ENCODE measurements at regions not wholly inside any gene's neighbourhood (a gene's known extent, or its start where the extent isn't known, plus 50 kb on each side); places are given as distances from the start of the nearest gene placed in this dataset.

GRCh38 chr12:92503029-92503931, 199.5 kb upstream of the PLEKHG7 start:
- no peak for DNase-seq (ENCODE audit: low read depth in 2 of 2)

GRCh38 chr12:92502417-92503028, 200.3 kb upstream of the PLEKHG7 start:
- peak in 1 of 2 donors; percentile 12 for DNase-seq (ENCODE audit: low read depth in 2 of 2)

GRCh38 chr12:92496790-92497189, 206.0 kb upstream of the PLEKHG7 start:
- no peak for DNase-seq (ENCODE audit: low read depth in 2 of 2)

GRCh38 chr12:92495108-92495507, 207.7 kb upstream of the PLEKHG7 start:
- DNase-seq (ENCODE audit: low read depth in 2 of 2): no peak

- no peak for DNase-seq (ENCODE audit: low read depth in 2 of 2)
Observed at GRCh38 chr12:92493816-92494215, 209.0 kb upstream of the PLEKHG7 start.

GRCh38 chr12:92492995-92493394, 209.8 kb upstream of the PLEKHG7 start:
- DNase-seq (ENCODE audit: low read depth in 2 of 2): no peak

GRCh38 chr12:92492291-92492690, 210.5 kb upstream of the PLEKHG7 start:
- DNase-seq (ENCODE audit: low read depth in 2 of 2): no peak

GRCh38 chr12:92489781-92490180, 213.0 kb upstream of the PLEKHG7 start:
- DNase-seq (ENCODE audit: low read depth in 2 of 2): no peak

GRCh38 chr12:92488735-92489134, 214.1 kb upstream of the PLEKHG7 start:
- DNase-seq (ENCODE audit: low read depth in 2 of 2): no peak

GRCh38 chr12:92487138-92487485, 215.7 kb upstream of the PLEKHG7 start:
- no peak for DNase-seq (ENCODE audit: low read depth in 2 of 2)

- DNase-seq (ENCODE audit: low read depth in 2 of 2): no peak
Observed at GRCh38 chr12:92486443-92487137, 216.2 kb upstream of the PLEKHG7 start.

GRCh38 chr12:92485351-92486348, 217.1 kb upstream of the PLEKHG7 start:
- peak in 1 of 2 donors; percentile 57 for DNase-seq (ENCODE audit: low read depth in 2 of 2)

GRCh38 chr12:92482599-92482998, 220.2 kb upstream of the PLEKHG7 start:
- DNase-seq (ENCODE audit: low read depth in 2 of 2): no peak

- DNase-seq (ENCODE audit: low read depth in 2 of 2): no peak
Observed at GRCh38 chr12:92481066-92481465, 221.7 kb upstream of the PLEKHG7 start.

GRCh38 chr12:92478692-92479091, 224.1 kb upstream of the PLEKHG7 start:
- DNase-seq (ENCODE audit: low read depth in 2 of 2): peak in 1 of 2 donors; percentile 76

GRCh38 chr12:92476844-92477243, 225.9 kb upstream of the PLEKHG7 start:
- no peak for DNase-seq (ENCODE audit: low read depth in 2 of 2)

GRCh38 chr12:92473564-92473963, 229.2 kb upstream of the PLEKHG7 start:
- DNase-seq (ENCODE audit: low read depth in 2 of 2): no peak

- no peak for DNase-seq (ENCODE audit: low read depth in 2 of 2)
Observed at GRCh38 chr12:92472201-92472600, 230.6 kb upstream of the PLEKHG7 start.

GRCh38 chr12:92471551-92471950, 231.2 kb upstream of the PLEKHG7 start:
- DNase-seq (ENCODE audit: low read depth in 2 of 2): no peak

- no peak for DNase-seq (ENCODE audit: low read depth in 2 of 2)
Observed at GRCh38 chr12:92470608-92471021, 232.2 kb upstream of the PLEKHG7 start.

- DNase-seq (ENCODE audit: low read depth in 2 of 2): peak; percentile 7 to 19
Observed at GRCh38 chr12:92469837-92470236, 233.0 kb upstream of the PLEKHG7 start.
